Neural progenitor cell (in vitro differentiated cells): ENCODE measurements at regions not wholly inside any gene's neighbourhood (a gene's known extent, or its start where the extent isn't known, plus 50 kb on each side); places are given as distances from the start of the nearest gene placed in this dataset.

Source experiments
- DNase-seq: peaks from one replicate; pipeline ENCODE4 v3.0.0-alpha.2; 2016; ENCODE audit warnings: low spot score
- H2AFZ ChIP-seq: fragments of 200-600 bp; sonication (generic); replicated peaks from 2 replicates; pipeline ENCODE4 v1.6.1; 2016; ENCODE audit warnings: antibody characterized with exemption
- H3F3A ChIP-seq: fragments of 200-600 bp; sonication (generic); 2 replicates; pipeline ENCODE4 v1.6.1; 2016; ENCODE audit warnings: antibody characterized with exemption, low read depth
- H3K27ac ChIP-seq: fragments of 200-600 bp; sonication (generic); 2 replicates; pipeline ENCODE4 v1.5.1; 2016; ENCODE audit warnings: mild to moderate bottlenecking
- H3K27me3 ChIP-seq: fragments of 200-600 bp; sonication (generic); 2 replicates; pipeline ENCODE4 v1.6.1; 2016; ENCODE audit warnings: mild to moderate bottlenecking, moderate library complexity
- H3K36me3 ChIP-seq: fragments of 200-600 bp; sonication (generic); 2 replicates; pipeline ENCODE4 v1.5.1; 2016
- H3K4me1 ChIP-seq: fragments of 200-600 bp; sonication (generic); 2 replicates; pipeline ENCODE4 v1.6.1; 2016; ENCODE audit warnings: mixed run types
- H3K4me2 ChIP-seq: fragments of 200-600 bp; sonication (generic); 2 replicates; pipeline ENCODE4 v1.6.1; 2016
- H3K4me3 ChIP-seq: fragments of 200-600 bp; sonication (generic); 2 replicates; pipeline ENCODE4 v1.5.1; 2016
- H3K79me2 ChIP-seq: fragments of 200-600 bp; sonication (generic); 2 replicates; pipeline ENCODE4 v1.6.1; 2016; ENCODE audit warnings: low read depth
- H3K9ac ChIP-seq: fragments of 200-600 bp; sonication (generic); 2 replicates; pipeline ENCODE4 v1.6.1; 2016
- H3K9me3 ChIP-seq: fragments of 200-600 bp; sonication (generic); 2 replicates; pipeline ENCODE4 v1.5.1; 2016; ENCODE audit warnings: low read depth
- H4K20me1 ChIP-seq: fragments of 200-600 bp; sonication (generic); 2 replicates; pipeline ENCODE4 v1.6.1; 2016; ENCODE audit warnings: low read depth
- H3K27ac Mint-ChIP-seq: 3 replicates; pipeline ENCODE4 v1.8.0; 2021; ENCODE audit warnings: mixed read lengths
- H3K27me3 Mint-ChIP-seq: 2 replicates; pipeline ENCODE4 v1.8.0; 2022; ENCODE audit warnings: low read depth, mild to moderate bottlenecking, inconsistent platforms, moderate library complexity, mixed read lengths; ENCODE audit not compliant: insufficient read depth
- H3K36me3 Mint-ChIP-seq: 3 replicates; pipeline ENCODE4 v1.8.0; 2021; ENCODE audit warnings: mixed read lengths
- H3K4me1 Mint-ChIP-seq: 3 replicates; pipeline ENCODE4 v1.8.0; 2021; ENCODE audit warnings: mixed read lengths
- H3K4me3 Mint-ChIP-seq: 3 replicates; pipeline ENCODE4 v1.8.0; 2021; ENCODE audit warnings: mild to moderate bottlenecking, moderate library complexity, mixed read lengths
- H3K9me3 Mint-ChIP-seq: 3 replicates; pipeline ENCODE4 v1.8.0; 2020; ENCODE audit warnings: mixed read lengths
- CTCF ChIP-seq: fragments of 200-600 bp; sonication (generic); IDR thresholded peaks from 2 replicates; pipeline ENCODE4 v1.5.1; 2017; ENCODE audit warnings: antibody characterized with exemption, mild to moderate bottlenecking
- EZH2 ChIP-seq: fragments of 200-600 bp; sonication (generic); IDR thresholded peaks from 2 replicates; pipeline ENCODE4 v1.6.1; 2017; ENCODE audit warnings: antibody characterized with exemption, mild to moderate bottlenecking, moderate library complexity
- EZH2phosphoT487 ChIP-seq: fragments of 200-600 bp; sonication (generic); IDR thresholded peaks from 2 replicates; pipeline ENCODE4 v1.6.1; 2017; ENCODE audit warnings: antibody characterized with exemption

GRCh38 chr5:172585114-172585513 lies 55.9 kb upstream of the NEURL1B start:
- DNase-seq: no peak
- Mint-ChIP-seq H3K4me1 (peaks cover 15% of the 10 kb centered on the region), H3K27me3 (peaks cover 14% of the 10 kb centered on the region)

GRCh38 chr5:172584638-172585037 lies 56.4 kb upstream of the NEURL1B start:
- no peak overlapping the region for H3K27ac ChIP-seq
- Mint-ChIP-seq H3K9me3 (no peaks in the 10 kb centered on the region), H3K4me3 (no peak overlapping the region), H3K36me3 (no peaks in the 10 kb centered on the region), H3K4me1 (peaks cover 15% of the 10 kb centered on the region), H3K27ac (no peak overlapping the region), H3K27me3 (peaks cover 17% of the 10 kb centered on the region)
- H3F3A ChIP-seq: no peaks in the 10 kb centered on the region
- H3K4me2 ChIP-seq: no peak overlapping the region
- no peaks in the 10 kb centered on the region for H3K36me3 ChIP-seq
- no peak overlapping the region for H3K4me3 ChIP-seq
- no peak for TF ChIP-seq EZH2phosphoT487
- TF ChIP-seq EZH2: no peak
- TF ChIP-seq CTCF: no peak
- peaks cover 9% of the 10 kb centered on the region for H3K4me1 ChIP-seq
- H4K20me1 ChIP-seq: no peaks in the 10 kb centered on the region
- H3K79me2 ChIP-seq: no peaks in the 10 kb centered on the region
- H3K9ac ChIP-seq: no peak overlapping the region
- DNase-seq: no peak
- no peaks in the 10 kb centered on the region for H3K9me3 ChIP-seq
- peaks cover 14% of the 10 kb centered on the region for H3K27me3 ChIP-seq
- no peak overlapping the region for H2AFZ ChIP-seq

More at GRCh38 chr5:172585114-172585513, 55.9 kb upstream of the NEURL1B start:
- no peak overlapping the region for H3K4me2 ChIP-seq
- no peak overlapping the region for H3K4me3 ChIP-seq
- no peaks in the 10 kb centered on the region for H3K9me3 ChIP-seq
- no peaks in the 10 kb centered on the region for H4K20me1 ChIP-seq
- H3K9ac ChIP-seq: no peak overlapping the region
- H3K36me3 Mint-ChIP-seq: no peaks in the 10 kb centered on the region
- no peak overlapping the region for H3K27ac ChIP-seq
- H3K9me3 Mint-ChIP-seq: no peaks in the 10 kb centered on the region
- no peaks in the 10 kb centered on the region for H3K36me3 ChIP-seq
- H3F3A ChIP-seq: no peaks in the 10 kb centered on the region
- no peaks in the 10 kb centered on the region for H3K79me2 ChIP-seq
- no peak overlapping the region for H3K4me3 Mint-ChIP-seq
- no peak overlapping the region for H2AFZ ChIP-seq
- TF ChIP-seq CTCF (no peak), EZH2 (no peak), EZH2phosphoT487 (no peak)
- peaks cover 14% of the 10 kb centered on the region for H3K27me3 ChIP-seq
- H3K27ac Mint-ChIP-seq: no peak overlapping the region
- peaks cover 9% of the 10 kb centered on the region for H3K4me1 ChIP-seq

- Mint-ChIP-seq H3K27me3 (peaks cover 17% of the 10 kb centered on the region), H3K27ac (no peak overlapping the region), H3K36me3 (no peaks in the 10 kb centered on the region), H3K9me3 (no peaks in the 10 kb centered on the region), H3K4me1 (peaks cover 15% of the 10 kb centered on the region), H3K4me3 (no peak overlapping the region)
- H3K9me3 ChIP-seq: no peaks in the 10 kb centered on the region
- TF ChIP-seq CTCF: no peak
- TF ChIP-seq EZH2phosphoT487: no peak
- TF ChIP-seq EZH2: no peak
- H3K27me3 ChIP-seq: peaks cover 14% of the 10 kb centered on the region
- H3F3A ChIP-seq: no peaks in the 10 kb centered on the region
- no peak overlapping the region for H2AFZ ChIP-seq
- peaks cover 9% of the 10 kb centered on the region for H3K4me1 ChIP-seq
- no peak overlapping the region for H3K27ac ChIP-seq
- H3K79me2 ChIP-seq: no peaks in the 10 kb centered on the region
- no peak for DNase-seq
- H3K4me2 ChIP-seq: no peak overlapping the region
- no peak overlapping the region for H3K9ac ChIP-seq
- H4K20me1 ChIP-seq: no peaks in the 10 kb centered on the region
- H3K36me3 ChIP-seq: no peaks in the 10 kb centered on the region
- no peak overlapping the region for H3K4me3 ChIP-seq
Observed at GRCh38 chr5:172583931-172584511, 57.0 kb upstream of the NEURL1B start.
